Left hindlimb (tissue), 1 donor: ENCODE measurements at regions not wholly inside any gene's neighbourhood (a gene's known extent, or its start where the extent isn't known, plus 50 kb on each side); places are given as distances from the start of the nearest gene placed in this dataset.
A peak's percentile ranks its signal among the peaks of the same experiment; 100 is the strongest.

ENCODE experiments used
- DNase-seq: peaks from one replicate; pipeline ENCODE4 v3.0.0-alpha.2; 2018

- no peak for DNase-seq
Measured at GRCh38 chr6:71444222-71444621, 155.6 kb downstream of the OGFRL1 start.

- DNase-seq: no peak
Measured at GRCh38 chr6:71446057-71446456, 157.4 kb downstream of the OGFRL1 start.

DNA sequence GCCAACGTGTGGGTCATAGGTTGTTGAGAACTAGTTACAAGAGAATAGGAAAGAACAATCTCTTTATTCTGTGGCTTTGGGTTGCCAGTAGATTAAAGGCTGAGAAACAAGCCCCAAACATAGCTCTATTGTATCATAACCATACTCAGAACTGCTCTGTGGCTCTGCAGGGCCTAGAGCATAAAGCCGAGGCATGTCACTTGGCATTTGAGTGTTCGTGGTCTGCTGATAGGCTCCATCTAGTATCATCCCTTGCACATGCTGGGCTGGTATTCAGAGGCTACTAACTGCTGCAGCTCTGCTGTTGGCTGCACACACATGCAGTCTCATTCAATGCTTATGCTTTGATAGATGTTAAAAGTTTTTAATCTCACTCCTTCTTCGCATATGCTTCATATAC, 157.9 kb downstream of the OGFRL1 start:
- DNase-seq: no peak

DNA sequence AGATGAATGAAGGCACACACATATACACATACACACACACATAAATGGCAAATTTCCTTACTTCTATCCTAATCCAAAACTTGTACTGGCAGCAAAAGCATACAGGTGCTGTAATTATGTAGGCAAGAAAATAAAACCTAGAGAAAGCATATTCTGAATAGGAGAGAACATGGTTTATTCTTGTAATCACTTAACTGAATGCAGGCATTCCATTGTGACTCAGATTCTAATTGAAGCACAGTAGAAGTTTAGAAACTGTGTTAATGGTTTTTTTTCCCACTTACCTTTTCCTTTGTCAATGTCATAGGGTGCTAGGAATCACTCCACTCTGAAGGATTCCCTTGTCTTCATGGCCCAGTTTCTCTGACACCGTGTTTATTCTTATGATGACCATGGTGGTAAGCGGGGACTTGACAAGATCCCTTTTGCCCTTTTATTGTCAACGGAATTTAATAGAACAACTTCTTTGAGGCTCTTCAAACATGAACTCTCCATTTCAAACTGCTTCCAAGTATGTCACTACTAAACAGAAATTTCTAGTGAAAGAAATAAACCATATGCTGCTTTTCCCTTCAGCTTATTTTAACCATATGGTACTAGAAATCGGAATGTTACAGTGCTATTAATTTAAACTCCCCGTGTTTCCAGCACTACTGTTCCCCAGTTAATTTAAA, 164.2 kb downstream of the OGFRL1 start:
- DNase-seq: no peak

GRCh38 chr6:71453371-71453706, 164.7 kb downstream of the OGFRL1 start:
- DNase-seq: no peak

DNA sequence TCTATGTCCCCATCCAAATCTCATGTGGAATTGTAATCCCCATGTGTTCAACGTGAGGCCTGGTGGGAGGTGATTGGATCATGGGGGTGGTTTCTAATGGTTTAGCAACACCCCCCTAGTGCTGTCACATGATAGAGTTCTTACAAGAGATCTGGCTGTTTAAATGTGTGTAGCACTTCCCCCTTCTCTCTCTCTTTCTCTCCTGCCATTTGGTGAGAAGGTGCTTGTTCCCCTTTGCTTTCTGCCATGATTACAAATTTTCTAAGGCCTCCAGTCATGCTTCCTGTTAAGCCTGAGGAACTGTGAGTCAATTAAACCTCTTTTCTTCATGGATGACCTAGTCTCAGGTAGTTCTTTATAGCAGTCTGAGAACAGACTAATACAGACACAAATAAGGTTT, 165.4 kb downstream of the OGFRL1 start:
- DNase-seq: no peak

GRCh38 chr6:71457929-71458328, 169.3 kb downstream of the OGFRL1 start:
- DNase-seq: peak; percentile 38

DNA sequence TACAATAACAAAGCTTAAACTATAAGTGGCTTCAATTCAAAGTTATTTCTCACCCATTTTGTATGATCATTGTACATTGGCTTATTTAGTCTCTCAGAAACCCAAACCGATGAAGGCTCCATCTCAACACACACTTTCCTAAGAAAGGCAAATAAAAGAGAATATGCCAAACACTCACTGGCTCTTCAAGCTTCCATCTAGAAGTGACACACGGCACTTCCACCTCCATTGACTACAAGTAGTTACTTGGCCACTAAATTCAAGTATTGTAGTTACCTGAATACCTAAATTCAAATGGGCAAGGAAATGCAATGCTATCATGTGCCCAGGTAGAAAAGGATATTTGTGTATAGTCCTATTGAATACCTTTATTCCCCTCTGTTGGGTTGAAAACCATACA, 170.6 kb downstream of the OGFRL1 start:
- no peak for DNase-seq

- DNase-seq: no peak
Measured at GRCh38 chr6:71460933-71461332, 172.3 kb downstream of the OGFRL1 start.

DNA sequence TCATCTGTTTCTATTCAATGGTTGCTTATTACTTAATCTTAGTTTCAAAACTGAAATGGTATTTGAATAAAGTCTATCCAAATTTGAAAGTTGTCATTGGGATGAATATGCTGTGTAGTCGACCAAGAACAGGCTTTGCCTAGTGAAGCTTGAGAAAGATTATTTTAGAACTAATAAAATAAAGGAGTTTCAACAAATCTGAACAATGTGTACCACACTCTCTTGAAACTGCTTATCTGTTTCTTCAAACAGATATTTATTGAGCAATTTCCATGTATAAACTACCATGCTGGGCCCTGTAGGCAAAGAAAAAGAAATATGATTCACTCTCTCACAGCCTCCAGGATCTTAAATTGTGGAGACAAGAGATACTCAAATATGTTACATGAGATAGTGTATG, 174.4 kb downstream of the OGFRL1 start:
- no peak for DNase-seq

DNA sequence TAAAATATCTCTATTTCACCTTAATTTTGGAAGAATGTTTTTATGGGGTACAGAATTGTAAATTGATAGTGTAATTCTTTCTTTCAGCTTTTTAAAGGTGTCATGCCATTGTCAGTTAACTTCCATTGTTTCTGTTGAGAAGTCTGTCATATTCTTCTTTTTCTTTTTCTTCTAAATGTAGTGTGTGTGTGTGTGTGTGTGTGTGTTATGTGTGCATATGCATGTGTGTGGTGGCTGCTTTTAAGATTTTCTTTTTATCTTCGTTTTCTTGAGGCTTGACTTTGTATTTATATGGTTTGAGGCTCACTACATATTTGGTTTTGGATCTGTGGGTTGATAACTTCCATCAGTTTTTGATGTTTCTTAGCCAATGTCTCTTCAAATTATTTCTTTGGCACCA, 176.5 kb downstream of the OGFRL1 start:
- no peak for DNase-seq

GRCh38 chr6:71466362-71466761, 177.8 kb downstream of the OGFRL1 start:
- DNase-seq: no peak

GRCh38 chr6:71468038-71468437, 179.4 kb downstream of the OGFRL1 start:
- no peak for DNase-seq

- DNase-seq: no peak
Measured at GRCh38 chr6:71468841-71469700, 180.5 kb downstream of the OGFRL1 start.

DNA sequence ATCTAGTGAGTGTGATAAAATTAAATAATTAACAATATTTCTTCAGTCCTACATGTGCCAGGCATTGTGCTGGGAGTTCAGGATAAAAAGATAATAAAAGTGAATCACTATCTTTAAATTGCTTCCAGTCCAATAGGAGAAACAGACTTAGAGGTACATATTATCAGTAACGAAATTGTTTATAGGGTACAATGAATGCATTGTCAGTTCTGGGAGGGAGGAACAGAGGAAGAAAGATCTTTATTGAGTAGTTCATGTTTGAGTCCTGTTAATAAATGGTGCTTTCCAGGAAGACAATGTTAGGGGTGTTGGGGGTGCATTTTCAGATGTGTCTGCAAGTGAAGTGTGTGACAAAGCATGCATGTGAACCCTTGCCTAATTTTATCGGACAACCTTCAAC, 183.1 kb downstream of the OGFRL1 start:
- DNase-seq: no peak

- no peak for DNase-seq
Measured at GRCh38 chr6:71473926-71474325, 185.3 kb downstream of the OGFRL1 start.

- DNase-seq: no peak
Measured at GRCh38 chr6:71474942-71475341, 186.3 kb downstream of the OGFRL1 start.

DNA sequence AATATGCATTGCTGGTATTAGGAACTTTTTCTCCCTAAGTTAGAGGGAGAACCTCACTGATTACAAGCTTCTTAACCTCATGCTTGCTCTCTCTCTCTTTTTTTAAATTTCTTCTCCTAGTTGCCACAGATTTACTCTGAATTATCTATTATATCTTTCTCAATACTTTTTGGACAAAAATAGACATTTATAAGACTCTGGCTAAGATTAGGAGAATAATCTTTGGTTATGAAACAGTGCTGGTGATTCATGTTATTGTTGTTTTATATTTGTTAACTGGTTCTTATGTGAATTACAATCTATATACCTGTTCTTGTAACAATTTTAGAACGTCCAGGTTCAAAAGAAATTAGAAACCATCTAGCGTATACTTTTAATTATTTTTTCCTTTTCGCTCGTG, 187.8 kb downstream of the OGFRL1 start:
- no peak for DNase-seq

GRCh38 chr6:71476872-71477271, 188.3 kb downstream of the OGFRL1 start:
- no peak for DNase-seq

- DNase-seq: no peak
Measured at GRCh38 chr6:71478834-71479541, 190.4 kb downstream of the OGFRL1 start.

DNA sequence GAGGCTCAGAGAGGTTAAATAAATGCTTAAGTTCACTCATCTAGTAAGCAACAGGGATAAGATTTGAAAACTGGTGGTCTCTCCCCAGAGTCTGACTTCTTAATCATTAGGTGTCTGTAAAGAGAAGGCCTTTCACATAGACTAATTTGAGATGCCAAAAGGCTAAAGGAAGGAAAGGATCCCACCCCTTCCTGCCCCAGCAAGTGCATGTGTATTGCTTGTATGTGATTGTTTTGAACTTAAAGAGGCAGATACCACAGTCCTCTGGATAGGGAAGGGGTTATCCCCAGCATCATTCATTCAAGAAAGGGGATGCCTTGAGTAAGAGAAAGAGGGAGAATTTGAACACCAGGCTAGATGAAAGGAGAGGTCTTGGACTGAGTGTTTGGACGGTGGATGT, 192.0 kb downstream of the OGFRL1 start:
- DNase-seq: no peak

- no peak for DNase-seq
Measured at GRCh38 chr6:71481011-71481410, 192.4 kb downstream of the OGFRL1 start.

GRCh38 chr6:71481801-71482200, 193.2 kb downstream of the OGFRL1 start:
- no peak for DNase-seq

GRCh38 chr6:71482742-71483141, 194.1 kb downstream of the OGFRL1 start:
- no peak for DNase-seq
